ENCODE measurements at regions not wholly inside any gene's neighbourhood (a gene's known extent, or its start where the extent isn't known, plus 50 kb on each side); places are given as distances from the start of the nearest gene placed in this dataset.
"Not testable (repeated sequence)": the region's sequence is repeated elsewhere in the genome, so short reads cannot be mapped to it uniquely, and the experiment has no call there.

GRCh38 chr14:25699981-25700380 is 650.0 kb upstream of the STXBP6 start:
- DNase-seq (ENCODE audit: low spot score) = no peak

GRCh38 chr14:25698111-25698510 is 648.2 kb upstream of the STXBP6 start:
- DNase-seq (ENCODE audit: low spot score) = no peak

GRCh38 chr14:25696176-25696575 is 646.2 kb upstream of the STXBP6 start:
- DNase-seq (ENCODE audit: low spot score) = peak; percentile 17

GRCh38 chr14:25685004-25685403 is 635.1 kb upstream of the STXBP6 start:
- no peak for DNase-seq (ENCODE audit: low spot score)

GRCh38 chr14:25680934-25681333 is 631.0 kb upstream of the STXBP6 start:
- DNase-seq (ENCODE audit: low spot score) = no peak

GRCh38 chr14:25680511-25680910 is 630.6 kb upstream of the STXBP6 start:
- DNase-seq (ENCODE audit: low spot score) = not testable (repeated sequence)

GRCh38 chr14:25677111-25677510 is 627.2 kb upstream of the STXBP6 start:
- no peak for DNase-seq (ENCODE audit: low spot score)

- no peak for DNase-seq (ENCODE audit: low spot score)
These were observed 617.4 kb upstream of the STXBP6 start for GRCh38 chr14:25667387-25667786.

GRCh38 chr14:25666877-25667276 is 616.9 kb upstream of the STXBP6 start:
- DNase-seq (ENCODE audit: low spot score) = no peak

GRCh38 chr14:25658988-25659387 is 609.0 kb upstream of the STXBP6 start:
- no peak for DNase-seq (ENCODE audit: low spot score)

- no peak for DNase-seq (ENCODE audit: low spot score)
These were observed 580.5 kb upstream of the STXBP6 start for GRCh38 chr14:25630447-25630846.

GRCh38 chr14:25628978-25629377 is 579.0 kb upstream of the STXBP6 start:
- DNase-seq (ENCODE audit: low spot score) = no peak

GRCh38 chr14:25628390-25628789 is 578.4 kb upstream of the STXBP6 start:
- DNase-seq (ENCODE audit: low spot score) = no peak

- no peak for DNase-seq (ENCODE audit: low spot score)
These were observed 577.0 kb upstream of the STXBP6 start for GRCh38 chr14:25626986-25627385.

- DNase-seq (ENCODE audit: low spot score) = peak; percentile 30
These were observed 572.8 kb upstream of the STXBP6 start for GRCh38 chr14:25622763-25623162.

- DNase-seq (ENCODE audit: low spot score) = no peak
These were observed 570.6 kb upstream of the STXBP6 start for GRCh38 chr14:25620515-25620914.

GRCh38 chr14:25615174-25615573 is 565.2 kb upstream of the STXBP6 start:
- no peak for DNase-seq (ENCODE audit: low spot score)

- no peak for DNase-seq (ENCODE audit: low spot score)
These were observed 557.2 kb upstream of the STXBP6 start for GRCh38 chr14:25607192-25607591.

GRCh38 chr14:25602106-25602505 is 552.2 kb upstream of the STXBP6 start:
- DNase-seq (ENCODE audit: low spot score) = no peak

GRCh38 chr14:25588751-25589150 is 538.8 kb upstream of the STXBP6 start:
- DNase-seq (ENCODE audit: low spot score) = no peak

GRCh38 chr14:25574628-25575325 is 524.8 kb upstream of the STXBP6 start:
- no peak for DNase-seq (ENCODE audit: low spot score)

- DNase-seq (ENCODE audit: low spot score) = no peak
These were observed 520.5 kb upstream of the STXBP6 start for GRCh38 chr14:25570483-25570882.

- DNase-seq (ENCODE audit: low spot score) = no peak
These were observed 507.5 kb upstream of the STXBP6 start for GRCh38 chr14:25557466-25557865.

GRCh38 chr14:25552826-25553225 is 502.9 kb upstream of the STXBP6 start:
- no peak for DNase-seq (ENCODE audit: low spot score)
